ENCODE measurements at regions not wholly inside any gene's neighbourhood (a gene's known extent, or its start where the extent isn't known, plus 50 kb on each side); places are given as distances from the start of the nearest gene placed in this dataset.

DNA sequence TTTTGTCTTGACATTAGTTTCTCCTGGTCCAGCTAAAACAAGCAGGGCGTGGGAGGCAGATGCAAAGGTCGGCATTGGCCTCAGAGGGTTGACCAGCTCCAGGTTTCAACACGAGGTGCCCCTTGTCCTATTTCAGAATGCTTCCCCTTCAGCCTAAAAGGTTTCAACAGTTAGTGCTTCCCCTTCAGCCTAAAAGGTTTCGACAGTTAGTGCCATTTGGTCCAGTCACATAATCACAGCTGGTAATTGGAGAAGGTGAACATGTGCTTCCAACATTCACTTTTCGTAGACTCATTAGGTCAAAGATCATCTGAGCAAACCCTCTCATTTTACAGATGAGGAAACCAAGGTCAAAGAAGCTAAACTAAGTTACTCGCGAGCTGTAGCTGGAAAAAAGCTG lies 270.3 kb upstream of the MAP3K1 start:
- Histone ChIP-seq H4K20me1 (ENCODE audit: insufficient read depth, poor library complexity, severe bottlenecking) (no peaks in the 10 kb centered on the region), H3K9me2 (replicated peaks; ENCODE audit: insufficient read depth) (no peaks in the 10 kb centered on the region), H2AFZ (no peak overlapping the region), H3K36me3 (replicated peaks; ENCODE audit: insufficient read depth, low read depth) (no peaks in the 10 kb centered on the region), H3K27me3 (no peaks in the 10 kb centered on the region), H3K9me3 (ENCODE audit: low read depth) (no peaks in the 10 kb centered on the region), H3K79me2 (no peaks in the 10 kb centered on the region), H3K27ac (no peak overlapping the region), H3K4me2 (no peak overlapping the region), H3K4me3 (no peak overlapping the region), H3K4me1 (ENCODE audit: insufficient read depth) (no peaks in the 10 kb centered on the region)
- TF ChIP-seq EZH2 (IDR thresholded peaks at IDR 0.05; ENCODE audit: borderline replicate concordance) = no peak
- TF ChIP-seq, protein P1, sequence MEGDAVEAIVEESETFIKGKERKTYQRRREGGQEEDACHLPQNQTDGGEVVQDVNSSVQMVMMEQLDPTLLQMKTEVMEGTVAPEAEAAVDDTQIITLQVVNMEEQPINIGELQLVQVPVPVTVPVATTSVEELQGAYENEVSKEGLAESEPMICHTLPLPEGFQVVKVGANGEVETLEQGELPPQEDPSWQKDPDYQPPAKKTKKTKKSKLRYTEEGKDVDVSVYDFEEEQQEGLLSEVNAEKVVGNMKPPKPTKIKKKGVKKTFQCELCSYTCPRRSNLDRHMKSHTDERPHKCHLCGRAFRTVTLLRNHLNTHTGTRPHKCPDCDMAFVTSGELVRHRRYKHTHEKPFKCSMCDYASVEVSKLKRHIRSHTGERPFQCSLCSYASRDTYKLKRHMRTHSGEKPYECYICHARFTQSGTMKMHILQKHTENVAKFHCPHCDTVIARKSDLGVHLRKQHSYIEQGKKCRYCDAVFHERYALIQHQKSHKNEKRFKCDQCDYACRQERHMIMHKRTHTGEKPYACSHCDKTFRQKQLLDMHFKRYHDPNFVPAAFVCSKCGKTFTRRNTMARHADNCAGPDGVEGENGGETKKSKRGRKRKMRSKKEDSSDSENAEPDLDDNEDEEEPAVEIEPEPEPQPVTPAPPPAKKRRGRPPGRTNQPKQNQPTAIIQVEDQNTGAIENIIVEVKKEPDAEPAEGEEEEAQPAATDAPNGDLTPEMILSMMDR (IDR thresholded peaks at IDR 0.05; ENCODE audit: poor library complexity) = no peak
- no peak for TF ChIP-seq EZH2phosphoT487 (IDR thresholded peaks at IDR 0.05; ENCODE audit: low read depth, severe bottlenecking, unreplicated experiment)
- DNase-seq (ENCODE audit: low spot score) = no peak
- 86% methylated on average over 7 of the region's 7 CpGs for WGBS (ENCODE audit: low lambda C conversion rate, missing lambda C conversion rate)

DNA sequence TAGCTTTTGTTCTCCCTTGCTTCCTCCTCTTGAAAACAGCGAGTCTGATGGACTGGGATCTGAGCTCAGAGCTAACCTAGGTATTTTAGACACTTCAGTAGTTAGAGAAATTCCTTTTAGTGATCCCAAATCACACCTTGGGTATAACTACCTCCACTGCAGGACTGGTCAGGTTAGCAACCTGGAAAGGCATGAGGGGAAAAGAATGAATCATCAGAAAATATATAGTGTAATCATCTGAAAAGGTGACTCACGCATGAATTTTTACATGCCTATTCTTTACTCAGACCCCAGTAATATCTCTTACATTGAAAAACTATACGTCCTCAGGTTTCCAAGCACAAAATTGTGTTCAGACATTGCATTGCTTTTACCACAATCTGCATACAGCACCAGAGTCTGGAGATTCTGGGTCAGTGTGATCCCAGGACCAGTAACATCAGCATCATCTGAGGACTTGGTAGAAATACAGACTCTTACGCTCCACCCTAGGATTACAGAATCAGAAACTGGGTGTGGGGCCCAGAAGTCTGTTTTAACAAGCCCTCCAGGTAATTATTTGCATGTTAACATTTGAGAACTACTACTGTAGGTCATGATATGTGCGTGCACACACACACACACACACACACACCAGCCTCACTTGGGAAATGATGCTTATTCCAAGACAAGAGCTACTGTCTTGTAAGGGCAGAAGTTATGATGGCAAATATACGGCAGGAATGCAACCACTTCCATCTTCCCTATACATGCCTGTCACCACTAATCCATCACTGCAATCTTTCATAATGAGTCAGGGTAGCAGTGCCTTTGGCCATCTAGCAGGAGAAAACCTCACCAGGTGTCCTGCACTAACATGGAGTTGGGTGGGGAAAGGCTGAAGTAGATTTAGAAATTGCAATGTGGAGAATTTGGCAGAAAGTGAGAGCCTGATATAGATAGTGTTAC lies 271.6 kb upstream of the MAP3K1 start:
- Histone ChIP-seq H3K27ac (no peak overlapping the region), H4K20me1 (ENCODE audit: insufficient read depth, poor library complexity, severe bottlenecking) (no peaks in the 10 kb centered on the region), H3K36me3 (replicated peaks; ENCODE audit: insufficient read depth, low read depth) (no peaks in the 10 kb centered on the region), H3K79me2 (no peaks in the 10 kb centered on the region), H2AFZ (no peak overlapping the region), H3K9me2 (replicated peaks; ENCODE audit: insufficient read depth) (no peaks in the 10 kb centered on the region), H3K9me3 (ENCODE audit: low read depth) (no peaks in the 10 kb centered on the region), H3K27me3 (no peaks in the 10 kb centered on the region), H3K4me3 (no peak overlapping the region), H3K4me1 (ENCODE audit: insufficient read depth) (no peaks in the 10 kb centered on the region), H3K4me2 (no peak overlapping the region)
- WGBS (ENCODE audit: low lambda C conversion rate, missing lambda C conversion rate) = 89% methylated on average over 6 of the region's 6 CpGs
- no peak for TF ChIP-seq EZH2 (IDR thresholded peaks at IDR 0.05; ENCODE audit: borderline replicate concordance)
- TF ChIP-seq, protein P1 (IDR thresholded peaks at IDR 0.05; ENCODE audit: poor library complexity) = no peak
- TF ChIP-seq EZH2phosphoT487 (IDR thresholded peaks at IDR 0.05; ENCODE audit: low read depth, severe bottlenecking, unreplicated experiment) = no peak
- no peak for DNase-seq (ENCODE audit: low spot score)

DNA sequence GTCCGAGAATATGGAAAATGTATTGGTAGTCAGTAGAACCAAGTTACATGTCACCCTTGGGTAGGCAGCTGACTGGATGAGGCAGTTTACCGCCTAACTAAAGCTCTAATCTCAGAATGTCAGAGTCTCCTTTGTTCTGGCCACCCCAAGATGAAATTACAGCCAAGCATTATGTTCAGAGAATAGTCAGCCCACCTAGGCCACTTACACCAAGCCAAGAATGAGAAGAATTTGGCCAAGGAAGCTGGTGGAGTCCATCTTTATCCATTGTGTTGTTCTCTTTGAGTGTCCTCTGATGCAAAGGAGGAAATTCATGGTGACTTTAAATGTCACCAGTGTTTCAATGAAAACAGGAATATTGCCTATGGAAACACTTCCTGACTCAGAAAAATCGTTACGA lies 275.1 kb upstream of the MAP3K1 start:
- Histone ChIP-seq H3K27me3 (no peaks in the 10 kb centered on the region), H3K9me3 (ENCODE audit: low read depth) (no peaks in the 10 kb centered on the region), H4K20me1 (ENCODE audit: insufficient read depth, poor library complexity, severe bottlenecking) (no peaks in the 10 kb centered on the region), H3K9me2 (replicated peaks; ENCODE audit: insufficient read depth) (no peaks in the 10 kb centered on the region), H3K36me3 (replicated peaks; ENCODE audit: insufficient read depth, low read depth) (no peaks in the 10 kb centered on the region), H2AFZ (no peak overlapping the region), H3K27ac (no peak overlapping the region), H3K4me3 (no peak overlapping the region), H3K4me1 (ENCODE audit: insufficient read depth) (no peaks in the 10 kb centered on the region), H3K4me2 (no peak overlapping the region), H3K79me2 (no peaks in the 10 kb centered on the region)
- TF ChIP-seq, protein P1 (IDR thresholded peaks at IDR 0.05; ENCODE audit: poor library complexity) = no peak
- TF ChIP-seq EZH2 (IDR thresholded peaks at IDR 0.05; ENCODE audit: borderline replicate concordance) (no peak), EZH2phosphoT487 (IDR thresholded peaks at IDR 0.05; ENCODE audit: low read depth, severe bottlenecking, unreplicated experiment) (no peak)
- 92% methylated on average over 4 of the region's 4 CpGs for WGBS (ENCODE audit: low lambda C conversion rate, missing lambda C conversion rate)
- no peak for DNase-seq (ENCODE audit: low spot score)
